Trophoblast cell (in vitro differentiated cells and primary cell): ENCODE measurements at regions not wholly inside any gene's neighbourhood (a gene's known extent, or its start where the extent isn't known, plus 50 kb on each side); places are given as distances from the start of the nearest gene placed in this dataset.

Experiments
- DNase-seq, 2 donors: peaks; one replicate each; pipeline ENCODE4 v3.0.0-alpha.2; 2016
- H2AFZ ChIP-seq: 2 replicates; pipeline ENCODE4 v1.6.1; 2013; ENCODE audit warnings: low read length, moderate library complexity, mild to moderate bottlenecking; ENCODE audit not compliant: insufficient read depth, poor library complexity
- H2AK5ac ChIP-seq: 2 replicates; pipeline ENCODE4 v1.6.1; 2013; ENCODE audit warnings: mild to moderate bottlenecking, low read length
- H2BK120ac ChIP-seq: 2 replicates; pipeline ENCODE4 v1.6.1; 2013; ENCODE audit warnings: low read length, mild to moderate bottlenecking, moderate library complexity; ENCODE audit not compliant: insufficient read depth, poor library complexity
- H2BK12ac ChIP-seq: 2 replicates; pipeline ENCODE4 v1.6.1; 2013; ENCODE audit warnings: mild to moderate bottlenecking, low read length, moderate library complexity
- H2BK5ac ChIP-seq: 2 replicates; pipeline ENCODE4 v1.6.1; 2013; ENCODE audit warnings: low read length, low read depth, moderate library complexity, mild to moderate bottlenecking; ENCODE audit not compliant: poor library complexity
- H3K14ac ChIP-seq: 2 replicates; pipeline ENCODE4 v1.6.1; 2013; ENCODE audit warnings: mild to moderate bottlenecking, low read length
- H3K18ac ChIP-seq: 2 replicates; pipeline ENCODE4 v1.6.1; 2013; ENCODE audit warnings: mild to moderate bottlenecking, low read length
- H3K23ac ChIP-seq: 2 replicates; pipeline ENCODE4 v1.6.1; 2013; ENCODE audit warnings: low read length
- H3K27ac ChIP-seq: 2 replicates; pipeline ENCODE4 v1.5.1; 2013; ENCODE audit warnings: low read depth, mild to moderate bottlenecking, inconsistent platforms, low read length, moderate library complexity
- H3K27me3 ChIP-seq: 2 replicates; pipeline ENCODE4 v1.6.1; 2013; ENCODE audit warnings: inconsistent platforms, mild to moderate bottlenecking, low read length, moderate library complexity; ENCODE audit not compliant: insufficient read depth
- H3K36me3 ChIP-seq, 2 experiments: 1 replicate in 1 of 2; 2 replicates in 1 of 2; pipeline ENCODE4 v1.6.1; 2013; ENCODE audit warnings: low read length in 2 of 2, mild to moderate bottlenecking in 2 of 2, moderate library complexity in 1 of 2; ENCODE audit not compliant: insufficient read depth in 2 of 2, control insufficient read depth in 1 of 2
- H3K4ac ChIP-seq: 2 replicates; pipeline ENCODE4 v1.6.1; 2013; ENCODE audit warnings: low read depth, mild to moderate bottlenecking, low read length, moderate library complexity
- H3K4me1 ChIP-seq, 2 experiments: 1 replicate in 1 of 2; 2 replicates in 1 of 2; pipeline ENCODE4 v1.6.1; 2013; ENCODE audit warnings: low read length in 2 of 2, mild to moderate bottlenecking in 2 of 2, moderate library complexity in 1 of 2; ENCODE audit not compliant: insufficient read depth in 2 of 2, control insufficient read depth in 1 of 2
- H3K4me2 ChIP-seq: 2 replicates; pipeline ENCODE4 v1.6.1; 2013; ENCODE audit warnings: inconsistent platforms, mild to moderate bottlenecking, low read length, moderate library complexity
- H3K4me3 ChIP-seq: 2 replicates; pipeline ENCODE4 v1.5.1; 2013; ENCODE audit warnings: mild to moderate bottlenecking, low read depth, low read length, inconsistent platforms
- H3K79me1 ChIP-seq: one replicate; pipeline ENCODE4 v1.6.1; 2013; ENCODE audit warnings: low read length
- H3K79me2 ChIP-seq: 2 replicates; pipeline ENCODE4 v1.6.1; 2013; ENCODE audit warnings: low read length, mild to moderate bottlenecking; ENCODE audit not compliant: control insufficient read depth, insufficient read depth, poor library complexity
- H3K9ac ChIP-seq: 2 replicates; pipeline ENCODE4 v1.6.1; 2013; ENCODE audit warnings: mild to moderate bottlenecking, low read length
- H3K9me3 ChIP-seq: 2 replicates; pipeline ENCODE4 v1.6.1; 2013; ENCODE audit warnings: low read depth, mild to moderate bottlenecking, control low read depth, inconsistent platforms, low read length; ENCODE audit not compliant: insufficient read depth
- H4K12ac ChIP-seq: 2 replicates; pipeline ENCODE4 v1.6.1; 2013; ENCODE audit warnings: low read depth, mild to moderate bottlenecking, low read length, moderate library complexity
- H4K8ac ChIP-seq: 2 replicates; pipeline ENCODE4 v1.6.1; 2013; ENCODE audit warnings: low read depth, mild to moderate bottlenecking, low read length, moderate library complexity
- H4K91ac ChIP-seq: one replicate; pipeline ENCODE4 v1.6.1; 2013; ENCODE audit warnings: low read depth, mild to moderate bottlenecking, low read length, moderate library complexity
- WGBS: extraction: QIAGEN DNeasy Blood & Tissue Kit; methylation state at CpG from one replicate; pipeline ENCODE4 v1.1.7; 2013; ENCODE audit warnings: missing lambda C conversion rate; ENCODE audit not compliant: insufficient read length, insufficient coverage; ENCODE audit errors: extremely low coverage; 5-methylcytosine and 5-hydroxymethylcytosine counted together

- Histone ChIP-seq H3K79me2 (no peaks in the 10 kb centered on the region), H4K8ac (no peak overlapping the region), H3K79me1 (no peaks in the 10 kb centered on the region), H2AFZ (no peak overlapping the region), H3K27ac (no peak overlapping the region), H2BK120ac (no peak overlapping the region), H2AK5ac (no peak overlapping the region), H3K4me2 (no peak overlapping the region), H3K4me3 (no peak overlapping the region), H4K12ac (no peak overlapping the region), H3K4ac (no peak overlapping the region), H2BK5ac (no peak overlapping the region), H3K27me3 (no peaks in the 10 kb centered on the region), H4K91ac (no peak overlapping the region), H3K9me3 (no peaks in the 10 kb centered on the region), H2BK12ac (no peak overlapping the region), H3K18ac (no peak overlapping the region), H3K36me3 (no peaks in the 10 kb centered on the region), H3K23ac (no peak overlapping the region), H3K9ac (no peak overlapping the region), H3K14ac (no peak overlapping the region), H3K4me1 (no peaks in the 10 kb centered on the region)
- no CpG with 5 or more reads among the region's 3 CpGs for WGBS
- DNase-seq = no peak
Observed at GRCh38 chr6:91716361-91716760, 1129.5 kb upstream of the MAP3K7 start.

DNA sequence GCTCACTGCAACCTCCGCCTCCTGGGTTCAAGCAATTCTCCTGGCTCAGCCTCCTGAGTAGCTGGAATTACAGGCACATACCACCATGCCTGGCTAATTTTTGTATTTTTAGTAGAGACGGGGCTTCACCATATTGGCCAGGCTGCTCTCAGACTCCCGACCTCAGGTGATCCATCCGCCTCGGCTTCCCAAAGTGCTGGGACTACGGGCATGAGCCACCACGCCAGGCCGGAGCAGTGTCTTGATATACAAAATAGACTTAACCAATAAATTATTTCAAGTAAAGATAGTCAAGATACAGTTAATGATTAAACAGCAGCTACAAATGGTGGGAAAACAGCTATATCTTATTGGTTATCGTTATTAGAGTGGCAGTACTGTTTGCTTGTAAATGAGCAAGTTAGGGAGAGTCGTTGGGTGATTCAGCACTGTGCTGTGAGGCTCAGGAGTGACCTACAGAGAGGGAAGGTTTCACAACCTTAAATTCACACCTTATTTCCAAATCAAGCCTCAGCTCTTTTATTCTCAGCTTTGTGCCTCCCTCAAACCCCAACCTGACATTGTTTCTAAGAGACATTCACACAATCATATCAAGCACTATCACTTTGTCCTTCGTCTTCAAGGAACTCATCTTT is 1128.4 kb upstream of the MAP3K7 start:
- Histone ChIP-seq H2BK5ac (no peak overlapping the region), H3K4me3 (no peak overlapping the region), H2BK120ac (no peak overlapping the region), H3K4me1 (no peaks in the 10 kb centered on the region), H3K9me3 (no peaks in the 10 kb centered on the region), H3K79me1 (no peaks in the 10 kb centered on the region), H2BK12ac (no peak overlapping the region), H3K18ac (no peak overlapping the region), H3K4ac (no peak overlapping the region), H3K4me2 (no peak overlapping the region), H2AFZ (no peak overlapping the region), H2AK5ac (no peak overlapping the region), H3K36me3 (no peaks in the 10 kb centered on the region), H4K91ac (no peak overlapping the region), H3K27ac (no peak overlapping the region), H3K27me3 (no peaks in the 10 kb centered on the region), H4K12ac (no peak overlapping the region), H3K9ac (no peak overlapping the region), H3K23ac (no peak overlapping the region), H4K8ac (no peak overlapping the region), H3K14ac (no peak overlapping the region), H3K79me2 (no peaks in the 10 kb centered on the region)
- no CpG with 5 or more reads among the region's 11 CpGs for WGBS
- DNase-seq = no peak

- no peaks in the 10 kb centered on the region for H3K79me2 ChIP-seq
- no peak overlapping the region for H4K12ac ChIP-seq
- no peak overlapping the region for H2AFZ ChIP-seq
- H3K36me3 ChIP-seq = no peaks in the 10 kb centered on the region
- no peak for DNase-seq
- no peaks in the 10 kb centered on the region for H3K27me3 ChIP-seq
- H3K9me3 ChIP-seq = no peaks in the 10 kb centered on the region
- no peak overlapping the region for H3K23ac ChIP-seq
- H2BK12ac ChIP-seq = no peak overlapping the region
- no peak overlapping the region for H3K27ac ChIP-seq
- H3K14ac ChIP-seq = no peak overlapping the region
- H3K9ac ChIP-seq = no peak overlapping the region
- no peak overlapping the region for H3K18ac ChIP-seq
- H2BK5ac ChIP-seq = no peak overlapping the region
- H2AK5ac ChIP-seq = no peak overlapping the region
- no peak overlapping the region for H4K8ac ChIP-seq
- H2BK120ac ChIP-seq = no peak overlapping the region
- H3K79me1 ChIP-seq = no peaks in the 10 kb centered on the region
- no peak overlapping the region for H4K91ac ChIP-seq
- H3K4me1 ChIP-seq = no peaks in the 10 kb centered on the region
- no peak overlapping the region for H3K4me3 ChIP-seq
- H3K4ac ChIP-seq = no peak overlapping the region
- no peak overlapping the region for H3K4me2 ChIP-seq
Observed at GRCh38 chr6:91713911-91714310, 1127.0 kb upstream of the MAP3K7 start.

DNA sequence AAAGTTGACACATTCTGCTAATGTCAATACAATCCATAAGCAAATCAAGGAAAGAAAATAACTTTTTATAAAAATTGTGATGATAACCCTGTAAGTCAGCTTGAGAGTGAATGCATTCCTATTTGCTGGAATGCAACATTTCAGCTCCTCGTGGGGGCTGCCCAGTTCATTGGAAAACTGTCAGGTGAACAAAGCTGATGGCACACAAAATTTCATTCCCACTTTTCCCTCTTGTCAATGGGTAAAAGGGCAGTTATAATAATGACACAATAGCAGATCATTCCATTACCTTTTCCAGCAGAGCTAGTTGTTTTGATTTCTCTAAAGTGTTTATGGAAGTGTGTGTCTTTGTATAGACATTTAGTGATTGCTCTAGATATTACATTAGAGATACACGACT is 1124.6 kb upstream of the MAP3K7 start:
- no peak overlapping the region for H3K23ac ChIP-seq
- H2AK5ac ChIP-seq = no peak overlapping the region
- no peaks in the 10 kb centered on the region for H3K27me3 ChIP-seq
- H2AFZ ChIP-seq = no peak overlapping the region
- H3K14ac ChIP-seq = no peak overlapping the region
- no peak overlapping the region for H4K12ac ChIP-seq
- H3K9me3 ChIP-seq = no peaks in the 10 kb centered on the region
- no peaks in the 10 kb centered on the region for H3K79me2 ChIP-seq
- no peak overlapping the region for H3K9ac ChIP-seq
- H2BK12ac ChIP-seq = no peak overlapping the region
- no peak overlapping the region for H3K18ac ChIP-seq
- no peak overlapping the region for H4K91ac ChIP-seq
- no CpG with 5 or more reads among the region's 2 CpGs for WGBS
- H3K4me3 ChIP-seq = no peak overlapping the region
- no peak overlapping the region for H3K4me2 ChIP-seq
- no peaks in the 10 kb centered on the region for H3K36me3 ChIP-seq
- DNase-seq = no peak
- no peaks in the 10 kb centered on the region for H3K4me1 ChIP-seq
- H2BK5ac ChIP-seq = no peak overlapping the region
- no peak overlapping the region for H4K8ac ChIP-seq
- H3K27ac ChIP-seq = no peak overlapping the region
- no peak overlapping the region for H3K4ac ChIP-seq
- H3K79me1 ChIP-seq = no peaks in the 10 kb centered on the region
- no peak overlapping the region for H2BK120ac ChIP-seq
